Heart left ventricle (tissue), 13 donors: ENCODE measurements at regions not wholly inside any gene's neighbourhood (a gene's known extent, or its start where the extent isn't known, plus 50 kb on each side); places are given as distances from the start of the nearest gene placed in this dataset.

ENCODE experiments used
- CTCF ChIP-seq, 12 donors: fragments of 200-600 bp; sonication (generic) in 4 of 12; IDR thresholded peaks; one replicate each; pipeline versions ENCODE4 v1.5.0 to v1.8.0; 2018 to 2022; ENCODE audit warnings: antibody characterized with exemption in 12 of 12, mild to moderate bottlenecking in 5 of 12
- POLR2A ChIP-seq, 2 donors: fragments of 450-650 bp; IDR thresholded peaks; one replicate each; pipeline ENCODE4 v1.6.1; 2017; ENCODE audit warnings: antibody characterized with exemption in 2 of 2, mild to moderate bottlenecking in 2 of 2, moderate library complexity in 2 of 2
- donor health status: ischemic (EF 13 %, LVEDD 7.1; RV severe dilation, severe dysfunction).
- donor health status: DM: no; HTN: yes; CAD: no.
- donor health status: DM: no; HTN: no; CAD: no.
- donor health status: ischemic (EF 25% LVEDD 6.9; RV normal size, moderate dysfunction).
- donor health status: ischemic (EF 25% LVEDD 5.7; RV mildly dilated, moderate dysfunction).
- donor health status: ischemic (EF 35%, LVEDD 5.7; RV mildly dilated, moderate dysfunction).
- donor health status: nonischemic (EF 11% LVEDD 7.7; RV severe dilation, severe dysfunction).
- donor health status: DM: yes; HTN: yes; CAD: no.
- donor health status: PGD.
- donor health status: ischemic (EF 29% LVEDD 5.4; RV normal size, mild dysfunction).
- donor health status: nonischemic (EF 23%, LVEDD 6.1; RV moderate dilation, normal function).

DNA sequence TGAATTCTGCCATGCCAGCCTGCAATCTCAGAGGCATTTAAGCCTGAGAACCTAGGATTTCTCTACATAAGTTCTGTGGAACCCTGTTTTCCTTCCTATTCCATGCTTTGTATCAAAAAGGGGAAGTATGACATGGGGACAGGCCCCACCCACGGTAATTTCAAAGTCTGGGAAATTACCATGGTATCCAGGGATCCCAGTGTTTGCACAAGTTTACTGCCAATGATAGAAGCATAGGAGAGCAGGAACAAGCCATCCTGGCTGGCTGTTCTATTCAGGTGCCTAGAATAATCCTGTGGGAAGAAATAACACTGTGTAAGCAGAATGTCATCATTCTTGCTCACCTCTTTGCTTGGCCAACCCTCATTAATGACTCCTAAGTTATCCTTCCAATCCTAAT lies 53.8 kb upstream of the ATP1B1 start:
- TF ChIP-seq CTCF (IDR thresholded peaks at IDR 0.05), result no peak
- TF ChIP-seq POLR2A (IDR thresholded peaks at IDR 0.05), result no peak
